ENCODE measurements at regions not wholly inside any gene's neighbourhood (a gene's known extent, or its start where the extent isn't known, plus 50 kb on each side); places are given as distances from the start of the nearest gene placed in this dataset.

GRCh38 chr3:98961161-98962155 is 60.0 kb upstream of the DCBLD2 start:
- POLR2A ChIA-PET: interaction anchor here (1.0 to 1.4 kb wide), 3 partner anchors 12 to 84 kb away, joined by 3 to 5 read pairs (median 3); no protein-coding TSS in a partner anchor
- H3K4me1 ChIP-seq (ENCODE audit: insufficient read depth, low read length, poor library complexity, severe bottlenecking): no peaks in the 10 kb centered on the region

GRCh38 chr3:98957681-98958080 is 56.2 kb upstream of the DCBLD2 start:
- Histone ChIP-seq H3K9me3 (ENCODE audit: low read length) (no peaks in the 10 kb centered on the region), H4K20me1 (ENCODE audit: insufficient read depth, low read length) (no peaks in the 10 kb centered on the region), H3K4me2 (ENCODE audit: low read length) (no peak overlapping the region), H3K4me3 (ENCODE audit: low read depth, low read length, poor library complexity, severe bottlenecking) (no peak overlapping the region), H3K79me2 (ENCODE audit: insufficient read depth, low read depth, low read length) (no peaks in the 10 kb centered on the region), H3K4me1 (ENCODE audit: insufficient read depth, low read length, poor library complexity, severe bottlenecking) (no peaks in the 10 kb centered on the region), H3K9me2 (ENCODE audit: insufficient read depth, low read length) (no peaks in the 10 kb centered on the region), H3K27ac (ENCODE audit: low read depth, low read length, poor library complexity, severe bottlenecking) (no peak overlapping the region), H2AFZ (ENCODE audit: low read length) (no peak overlapping the region), H3K36me3 (ENCODE audit: insufficient read depth, low read length) (no peaks in the 10 kb centered on the region)
- intact Hi-C loops (cut with micrococcal nuclease; ENCODE audit: unreplicated experiment): no loop called here
- CTCF ChIA-PET (ENCODE audit: unreplicated experiment): no interaction called here
- TF ChIP-seq CTCF (conservative IDR thresholded peaks at IDR 0.05; ENCODE audit: low read length) (no peak), EZH2phosphoT487 (IDR thresholded peaks at IDR 0.05; ENCODE audit: borderline replicate concordance, low read depth, low read length) (no peak)
- DNase-seq (ENCODE audit: low spot score): no peak
- BruUV-seq (replicated peaks): no TSS peak
- POLR2A ChIA-PET: no interaction called here

More at GRCh38 chr3:98961161-98962155, 60.0 kb upstream of the DCBLD2 start:
- Histone ChIP-seq H3K36me3 (ENCODE audit: insufficient read depth, low read length) (no peaks in the 10 kb centered on the region), H3K9me2 (ENCODE audit: insufficient read depth, low read length) (no peaks in the 10 kb centered on the region), H3K4me2 (ENCODE audit: low read length) (no peak overlapping the region), H3K9me3 (ENCODE audit: low read length) (no peaks in the 10 kb centered on the region), H2AFZ (ENCODE audit: low read length) (no peak overlapping the region), H3K79me2 (ENCODE audit: insufficient read depth, low read depth, low read length) (no peaks in the 10 kb centered on the region), H3K27ac (ENCODE audit: low read depth, low read length, poor library complexity, severe bottlenecking) (no peak overlapping the region), H4K20me1 (ENCODE audit: insufficient read depth, low read length) (no peaks in the 10 kb centered on the region), H3K4me3 (ENCODE audit: low read depth, low read length, poor library complexity, severe bottlenecking) (no peak overlapping the region)
- no TSS peak for BruUV-seq (replicated peaks)
- TF ChIP-seq EZH2phosphoT487 (IDR thresholded peaks at IDR 0.05; ENCODE audit: borderline replicate concordance, low read depth, low read length) (no peak), CTCF (conservative IDR thresholded peaks at IDR 0.05; ENCODE audit: low read length) (no peak)
- DNase-seq (ENCODE audit: low spot score): no peak
- intact Hi-C loops (cut with micrococcal nuclease; ENCODE audit: unreplicated experiment): no loop called here
- CTCF ChIA-PET (ENCODE audit: unreplicated experiment): no interaction called here

DNA sequence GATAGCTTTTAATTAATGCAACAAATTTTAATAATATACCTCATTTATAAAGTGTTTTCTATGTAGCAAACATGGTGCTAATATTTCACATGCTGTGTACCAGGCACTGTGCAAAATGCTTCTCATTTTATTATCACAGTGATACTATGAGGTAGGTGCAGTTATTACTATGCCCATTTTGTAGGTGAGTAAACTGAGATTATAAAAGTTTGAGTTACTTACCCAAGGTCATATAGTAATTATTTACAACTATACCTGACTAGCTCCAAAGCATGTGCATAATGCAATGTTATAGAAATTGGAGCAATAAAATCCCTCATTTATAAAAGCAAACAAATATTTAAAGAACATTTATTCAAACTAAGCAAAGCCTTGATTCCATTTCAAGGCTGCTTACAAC is 54.5 kb upstream of the DCBLD2 start:
- Histone ChIP-seq H3K27ac (ENCODE audit: low read depth, low read length, poor library complexity, severe bottlenecking) (no peak overlapping the region), H3K4me2 (ENCODE audit: low read length) (no peak overlapping the region), H3K9me2 (ENCODE audit: insufficient read depth, low read length) (no peaks in the 10 kb centered on the region), H2AFZ (ENCODE audit: low read length) (no peak overlapping the region), H3K9me3 (ENCODE audit: low read length) (no peaks in the 10 kb centered on the region), H3K36me3 (ENCODE audit: insufficient read depth, low read length) (no peaks in the 10 kb centered on the region), H3K4me3 (ENCODE audit: low read depth, low read length, poor library complexity, severe bottlenecking) (no peak overlapping the region), H3K79me2 (ENCODE audit: insufficient read depth, low read depth, low read length) (no peaks in the 10 kb centered on the region), H4K20me1 (ENCODE audit: insufficient read depth, low read length) (no peaks in the 10 kb centered on the region), H3K4me1 (ENCODE audit: insufficient read depth, low read length, poor library complexity, severe bottlenecking) (no peaks in the 10 kb centered on the region)
- intact Hi-C loops (cut with micrococcal nuclease; ENCODE audit: unreplicated experiment): no loop called here
- no TSS peak for BruUV-seq (replicated peaks)
- POLR2A ChIA-PET: interaction anchor here (0.8 kb wide), 1 partner anchor 9 kb away, joined by 4 read pairs; no protein-coding TSS in a partner anchor
- no peak for TF ChIP-seq CTCF (conservative IDR thresholded peaks at IDR 0.05; ENCODE audit: low read length)
- no peak for TF ChIP-seq EZH2phosphoT487 (IDR thresholded peaks at IDR 0.05; ENCODE audit: borderline replicate concordance, low read depth, low read length)
- DNase-seq (ENCODE audit: low spot score): no peak
- CTCF ChIA-PET (ENCODE audit: unreplicated experiment): no interaction called here
